ENCODE measurements at regions not wholly inside any gene's neighbourhood (a gene's known extent, or its start where the extent isn't known, plus 50 kb on each side); places are given as distances from the start of the nearest gene placed in this dataset.

DNA sequence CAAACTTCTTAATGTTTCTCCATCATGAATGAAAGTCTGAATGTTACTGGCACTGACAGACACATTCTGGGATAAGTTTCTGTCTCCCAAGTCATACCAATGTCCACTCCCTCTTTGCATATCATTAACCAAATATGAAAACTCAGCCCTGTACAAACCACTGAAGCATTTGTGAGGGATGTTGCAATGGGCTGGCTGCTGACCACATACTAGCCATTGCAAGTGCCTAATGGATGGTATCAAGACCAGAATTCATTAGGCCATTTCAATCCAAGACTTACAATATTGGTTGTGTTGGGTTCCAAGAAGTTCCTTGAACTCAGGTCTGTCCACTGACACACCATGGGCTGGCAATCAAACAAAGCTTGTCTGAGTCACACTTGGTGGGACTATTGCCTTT is 73.8 kb downstream of the CBLN2 start:
- no peak overlapping the region for H3K27ac Mint-ChIP-seq
- H3K9me3 Mint-ChIP-seq = no peaks in the 10 kb centered on the region

DNA sequence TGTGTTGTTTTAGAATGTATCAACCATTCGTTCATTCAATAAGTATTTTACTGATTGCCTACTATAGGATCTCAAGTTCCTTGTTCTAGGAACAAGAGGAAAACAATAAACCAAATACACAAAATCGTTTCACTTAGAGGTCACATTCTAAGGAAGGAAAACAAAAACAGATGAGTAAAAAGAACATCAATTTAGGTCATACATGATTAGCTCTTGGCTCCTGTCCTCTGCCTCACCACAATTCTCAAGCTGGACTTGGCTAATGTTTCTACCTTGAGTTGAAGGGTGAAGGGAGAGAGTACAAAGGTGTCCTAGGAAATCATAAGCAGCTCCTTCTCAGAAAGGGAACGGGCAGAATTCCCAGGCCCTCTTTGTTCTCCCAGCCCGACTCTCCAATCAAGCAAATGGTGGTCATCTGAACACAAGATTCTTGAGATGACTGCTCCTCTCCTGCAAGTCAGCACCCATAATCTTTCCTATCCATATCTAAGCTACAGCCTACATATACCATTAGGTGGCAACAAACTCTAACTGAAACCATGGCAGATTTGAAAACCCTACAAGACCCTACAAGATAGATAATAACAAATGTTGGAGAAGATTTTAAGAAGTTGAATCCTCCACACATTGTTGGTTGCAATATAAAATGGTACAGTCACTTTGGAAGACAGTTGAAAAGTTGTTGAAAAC is 76.0 kb downstream of the CBLN2 start:
- Mint-ChIP-seq H3K36me3 (ENCODE audit: low read depth) (no peaks in the 10 kb centered on the region), H3K4me3 (no peak overlapping the region), H3K27ac (no peak overlapping the region), H3K27me3 (ENCODE audit: low read depth) (no peaks in the 10 kb centered on the region), H3K9me3 (peaks cover 4% of the 10 kb centered on the region), H3K4me1 (no peaks in the 10 kb centered on the region)
- TF ChIP-seq, protein P1, sequence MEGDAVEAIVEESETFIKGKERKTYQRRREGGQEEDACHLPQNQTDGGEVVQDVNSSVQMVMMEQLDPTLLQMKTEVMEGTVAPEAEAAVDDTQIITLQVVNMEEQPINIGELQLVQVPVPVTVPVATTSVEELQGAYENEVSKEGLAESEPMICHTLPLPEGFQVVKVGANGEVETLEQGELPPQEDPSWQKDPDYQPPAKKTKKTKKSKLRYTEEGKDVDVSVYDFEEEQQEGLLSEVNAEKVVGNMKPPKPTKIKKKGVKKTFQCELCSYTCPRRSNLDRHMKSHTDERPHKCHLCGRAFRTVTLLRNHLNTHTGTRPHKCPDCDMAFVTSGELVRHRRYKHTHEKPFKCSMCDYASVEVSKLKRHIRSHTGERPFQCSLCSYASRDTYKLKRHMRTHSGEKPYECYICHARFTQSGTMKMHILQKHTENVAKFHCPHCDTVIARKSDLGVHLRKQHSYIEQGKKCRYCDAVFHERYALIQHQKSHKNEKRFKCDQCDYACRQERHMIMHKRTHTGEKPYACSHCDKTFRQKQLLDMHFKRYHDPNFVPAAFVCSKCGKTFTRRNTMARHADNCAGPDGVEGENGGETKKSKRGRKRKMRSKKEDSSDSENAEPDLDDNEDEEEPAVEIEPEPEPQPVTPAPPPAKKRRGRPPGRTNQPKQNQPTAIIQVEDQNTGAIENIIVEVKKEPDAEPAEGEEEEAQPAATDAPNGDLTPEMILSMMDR (IDR thresholded peaks at IDR 0.05; ENCODE audit: unreplicated experiment in 3 of 3) = no peak

More for the DNA sequence above, 73.8 kb downstream of the CBLN2 start:
- H3K36me3 Mint-ChIP-seq (ENCODE audit: low read depth) = no peaks in the 10 kb centered on the region
- no peak overlapping the region for H3K4me3 Mint-ChIP-seq
- TF ChIP-seq, protein P1 (IDR thresholded peaks at IDR 0.05; ENCODE audit: unreplicated experiment in 3 of 3) = no peak
- no peaks in the 10 kb centered on the region for H3K4me1 Mint-ChIP-seq
- H3K27me3 Mint-ChIP-seq (ENCODE audit: low read depth) = no peaks in the 10 kb centered on the region

DNA sequence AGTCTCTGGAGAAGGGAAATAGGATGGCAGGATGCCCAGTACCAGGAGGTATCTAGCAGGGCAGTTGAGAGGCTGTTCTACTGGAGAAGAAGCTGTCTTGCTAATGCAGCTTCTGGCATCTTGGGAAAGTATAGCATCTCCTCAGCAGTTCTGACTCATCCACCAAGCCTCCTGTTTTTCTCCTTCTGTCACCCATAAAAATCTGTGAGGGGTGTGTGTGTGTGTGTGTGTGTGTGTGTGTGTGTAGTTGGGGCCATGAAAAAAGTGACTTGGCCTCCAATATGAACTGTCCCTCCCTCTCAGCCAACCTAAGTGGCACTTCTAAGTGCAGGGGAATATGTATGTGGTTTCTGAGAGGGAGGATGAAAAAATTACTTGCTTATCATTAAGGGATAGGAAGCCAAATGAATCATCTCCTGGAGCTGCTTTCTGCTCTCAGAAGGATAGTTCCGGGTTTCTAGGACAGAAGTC is 83.9 kb downstream of the CBLN2 start:
- Mint-ChIP-seq H3K36me3 (ENCODE audit: low read depth) (no peaks in the 10 kb centered on the region), H3K27me3 (ENCODE audit: low read depth) (peaks cover 4% of the 10 kb centered on the region), H3K27ac (no peak overlapping the region), H3K9me3 (peaks cover 4% of the 10 kb centered on the region), H3K4me1 (peaks cover 5% of the 10 kb centered on the region), H3K4me3 (no peak overlapping the region)
- TF ChIP-seq, protein P1 (IDR thresholded peaks at IDR 0.05; ENCODE audit: unreplicated experiment in 3 of 3) = no peak

DNA sequence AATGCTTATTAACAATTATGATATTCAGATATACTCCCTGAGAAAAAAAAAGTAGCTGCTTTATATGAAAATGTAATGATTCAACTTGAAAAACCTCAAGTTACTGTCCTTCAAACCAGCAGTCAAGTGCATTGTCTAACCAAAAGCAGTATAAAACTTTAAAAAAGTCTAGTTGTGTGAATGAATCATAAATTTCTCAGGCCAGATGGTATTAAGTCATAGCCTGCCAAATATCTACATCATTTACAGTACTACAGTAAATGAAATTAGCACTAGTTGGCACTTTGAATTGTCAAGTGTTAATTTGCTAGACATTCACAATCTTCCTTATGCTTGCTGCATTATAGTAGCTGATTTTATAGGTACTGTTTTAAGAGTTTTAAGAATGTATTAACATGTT is 85.9 kb downstream of the CBLN2 start:
- Mint-ChIP-seq H3K9me3 (peaks cover 3% of the 10 kb centered on the region), H3K27ac (no peak overlapping the region), H3K36me3 (ENCODE audit: low read depth) (no peaks in the 10 kb centered on the region), H3K4me3 (no peak overlapping the region), H3K4me1 (peaks cover 5% of the 10 kb centered on the region), H3K27me3 (ENCODE audit: low read depth) (peaks cover 4% of the 10 kb centered on the region)
- TF ChIP-seq, protein P1 (IDR thresholded peaks at IDR 0.05; ENCODE audit: unreplicated experiment in 3 of 3) = no peak

DNA sequence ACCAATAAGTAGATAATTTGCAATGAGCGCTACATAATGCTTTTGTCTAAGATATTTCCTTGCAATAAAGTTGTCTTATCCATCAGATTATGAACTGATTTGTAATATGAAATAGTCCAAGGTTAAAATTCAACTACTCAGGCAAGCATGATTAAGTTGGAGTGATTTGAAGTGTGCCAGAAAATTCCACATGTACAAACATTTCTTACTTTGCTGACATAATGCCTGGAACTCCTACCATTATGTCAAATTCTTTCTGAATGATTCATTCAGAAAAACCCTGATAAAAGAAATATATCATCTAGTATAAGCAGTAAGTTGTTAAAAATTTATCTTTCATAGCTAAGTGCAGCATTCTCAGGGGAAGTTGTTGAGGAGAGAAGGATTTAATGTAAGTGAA is 87.3 kb downstream of the CBLN2 start:
- H3K27me3 Mint-ChIP-seq (ENCODE audit: low read depth) = peaks cover 4% of the 10 kb centered on the region
- peaks cover 3% of the 10 kb centered on the region for H3K9me3 Mint-ChIP-seq
- H3K27ac Mint-ChIP-seq = no peak overlapping the region
- no peak overlapping the region for H3K4me3 Mint-ChIP-seq
- H3K4me1 Mint-ChIP-seq = peaks cover 5% of the 10 kb centered on the region
- TF ChIP-seq, protein P1 (IDR thresholded peaks at IDR 0.05; ENCODE audit: unreplicated experiment in 3 of 3) = no peak
- H3K36me3 Mint-ChIP-seq (ENCODE audit: low read depth) = no peaks in the 10 kb centered on the region

DNA sequence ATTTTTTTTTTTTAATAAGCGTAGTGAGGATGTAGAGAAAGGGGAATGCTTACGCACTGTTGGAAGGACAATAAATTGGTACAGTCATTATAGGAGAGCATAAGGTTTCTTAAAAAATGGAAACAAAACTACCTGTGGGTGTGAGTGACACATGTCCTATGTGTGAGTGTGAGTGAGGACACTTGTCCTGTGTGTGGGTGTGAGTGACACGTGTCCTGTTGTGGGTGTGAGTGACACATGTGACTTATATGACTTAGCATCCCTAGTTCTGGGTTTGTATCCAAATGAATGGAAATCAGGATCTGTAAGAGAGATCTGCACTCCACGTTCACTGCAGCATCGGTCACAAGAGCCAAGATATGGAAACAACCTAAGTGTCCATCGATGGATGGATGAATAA is 91.8 kb downstream of the CBLN2 start:
- Mint-ChIP-seq H3K36me3 (ENCODE audit: low read depth) (no peaks in the 10 kb centered on the region), H3K4me1 (peaks cover 5% of the 10 kb centered on the region), H3K27ac (no peak overlapping the region), H3K9me3 (peaks cover 3% of the 10 kb centered on the region), H3K27me3 (ENCODE audit: low read depth) (peaks cover 4% of the 10 kb centered on the region), H3K4me3 (no peak overlapping the region)
- TF ChIP-seq, protein P1 (IDR thresholded peaks at IDR 0.05; ENCODE audit: unreplicated experiment in 3 of 3) = no peak
